ENCODE measurements at regions not wholly inside any gene's neighbourhood (a gene's known extent, or its start where the extent isn't known, plus 50 kb on each side); places are given as distances from the start of the nearest gene placed in this dataset.

DNA sequence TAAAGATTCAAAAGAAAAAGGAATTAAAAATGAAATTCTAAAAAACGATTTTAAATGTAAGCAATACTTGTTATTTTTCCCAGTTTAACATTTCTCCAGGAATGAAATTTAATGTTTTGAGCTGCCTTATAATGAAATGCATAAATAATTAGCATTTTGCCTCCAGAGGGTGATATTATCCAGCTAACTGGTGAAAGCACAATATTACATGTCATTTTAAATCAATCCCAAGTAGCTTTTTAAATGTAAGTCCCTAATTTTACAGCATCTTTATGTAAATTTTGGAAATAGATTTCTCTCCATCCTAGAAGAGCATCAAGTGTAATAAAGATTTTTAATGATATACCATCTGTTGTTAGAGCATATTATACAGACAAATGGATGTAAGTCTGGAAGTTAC lies 139.1 kb upstream of the P2RY1 start:
- no peaks in the 10 kb centered on the region for H3K4me1 ChIP-seq (ENCODE audit: insufficient read depth, low read length)
- DNase-seq (ENCODE audit: insufficient read length, low spot score, missing footprints): no peak
- no peak overlapping the region for H3K27ac ChIP-seq (ENCODE audit: low read depth, low read length)
- no peaks in the 10 kb centered on the region for H3K27me3 ChIP-seq (ENCODE audit: insufficient read depth, low read length)
- no peaks in the 10 kb centered on the region for H3K9me3 ChIP-seq (ENCODE audit: low read depth, low read length)
- no peaks in the 10 kb centered on the region for H4K20me1 ChIP-seq (ENCODE audit: insufficient read depth, low read length)
- no peak overlapping the region for H3K4me3 ChIP-seq (ENCODE audit: insufficient read depth, low read length)
- no peaks in the 10 kb centered on the region for H3K79me2 ChIP-seq (ENCODE audit: insufficient read depth, low read length)
- no peak overlapping the region for H3K4me2 ChIP-seq (ENCODE audit: insufficient read depth, low read length)
- no peaks in the 10 kb centered on the region for H3K36me3 ChIP-seq (ENCODE audit: insufficient read depth, low read length)
- TF ChIP-seq, protein P1, sequence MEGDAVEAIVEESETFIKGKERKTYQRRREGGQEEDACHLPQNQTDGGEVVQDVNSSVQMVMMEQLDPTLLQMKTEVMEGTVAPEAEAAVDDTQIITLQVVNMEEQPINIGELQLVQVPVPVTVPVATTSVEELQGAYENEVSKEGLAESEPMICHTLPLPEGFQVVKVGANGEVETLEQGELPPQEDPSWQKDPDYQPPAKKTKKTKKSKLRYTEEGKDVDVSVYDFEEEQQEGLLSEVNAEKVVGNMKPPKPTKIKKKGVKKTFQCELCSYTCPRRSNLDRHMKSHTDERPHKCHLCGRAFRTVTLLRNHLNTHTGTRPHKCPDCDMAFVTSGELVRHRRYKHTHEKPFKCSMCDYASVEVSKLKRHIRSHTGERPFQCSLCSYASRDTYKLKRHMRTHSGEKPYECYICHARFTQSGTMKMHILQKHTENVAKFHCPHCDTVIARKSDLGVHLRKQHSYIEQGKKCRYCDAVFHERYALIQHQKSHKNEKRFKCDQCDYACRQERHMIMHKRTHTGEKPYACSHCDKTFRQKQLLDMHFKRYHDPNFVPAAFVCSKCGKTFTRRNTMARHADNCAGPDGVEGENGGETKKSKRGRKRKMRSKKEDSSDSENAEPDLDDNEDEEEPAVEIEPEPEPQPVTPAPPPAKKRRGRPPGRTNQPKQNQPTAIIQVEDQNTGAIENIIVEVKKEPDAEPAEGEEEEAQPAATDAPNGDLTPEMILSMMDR (IDR thresholded peaks at IDR 0.05; ENCODE audit: extremely low read depth, low read depth, low read length): no peak
- H2AFZ ChIP-seq (ENCODE audit: low read length): no peak overlapping the region

DNA sequence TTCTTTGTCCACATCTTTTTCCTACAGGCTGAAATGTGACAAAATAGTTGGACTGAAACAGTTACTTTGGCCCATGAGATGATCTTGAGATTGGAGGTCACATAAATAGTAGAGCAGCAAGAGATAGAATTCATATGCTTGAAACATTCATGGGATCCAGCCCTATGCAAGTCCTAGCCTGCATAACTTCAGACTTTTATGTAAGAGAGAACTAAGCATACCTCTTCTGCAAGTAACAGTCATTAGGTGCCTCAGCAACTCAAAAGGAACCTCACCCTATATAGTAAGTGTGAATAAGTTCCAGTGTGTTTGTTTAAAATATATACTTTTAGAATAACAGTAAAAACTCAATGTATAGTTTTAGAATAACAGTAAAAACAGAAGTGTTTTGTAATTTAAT lies 138.0 kb upstream of the P2RY1 start:
- H3K9me3 ChIP-seq (ENCODE audit: low read depth, low read length): no peaks in the 10 kb centered on the region
- H3K79me2 ChIP-seq (ENCODE audit: insufficient read depth, low read length): no peaks in the 10 kb centered on the region
- H3K36me3 ChIP-seq (ENCODE audit: insufficient read depth, low read length): no peaks in the 10 kb centered on the region
- H3K4me3 ChIP-seq (ENCODE audit: insufficient read depth, low read length): no peak overlapping the region
- no peaks in the 10 kb centered on the region for H3K4me1 ChIP-seq (ENCODE audit: insufficient read depth, low read length)
- no peaks in the 10 kb centered on the region for H3K27me3 ChIP-seq (ENCODE audit: insufficient read depth, low read length)
- no peak overlapping the region for H3K4me2 ChIP-seq (ENCODE audit: insufficient read depth, low read length)
- TF ChIP-seq, protein P1 (IDR thresholded peaks at IDR 0.05; ENCODE audit: extremely low read depth, low read depth, low read length): no peak
- DNase-seq (ENCODE audit: insufficient read length, low spot score, missing footprints): no peak
- H3K27ac ChIP-seq (ENCODE audit: low read depth, low read length): no peak overlapping the region
- no peaks in the 10 kb centered on the region for H4K20me1 ChIP-seq (ENCODE audit: insufficient read depth, low read length)
- no peak overlapping the region for H2AFZ ChIP-seq (ENCODE audit: low read length)

DNA sequence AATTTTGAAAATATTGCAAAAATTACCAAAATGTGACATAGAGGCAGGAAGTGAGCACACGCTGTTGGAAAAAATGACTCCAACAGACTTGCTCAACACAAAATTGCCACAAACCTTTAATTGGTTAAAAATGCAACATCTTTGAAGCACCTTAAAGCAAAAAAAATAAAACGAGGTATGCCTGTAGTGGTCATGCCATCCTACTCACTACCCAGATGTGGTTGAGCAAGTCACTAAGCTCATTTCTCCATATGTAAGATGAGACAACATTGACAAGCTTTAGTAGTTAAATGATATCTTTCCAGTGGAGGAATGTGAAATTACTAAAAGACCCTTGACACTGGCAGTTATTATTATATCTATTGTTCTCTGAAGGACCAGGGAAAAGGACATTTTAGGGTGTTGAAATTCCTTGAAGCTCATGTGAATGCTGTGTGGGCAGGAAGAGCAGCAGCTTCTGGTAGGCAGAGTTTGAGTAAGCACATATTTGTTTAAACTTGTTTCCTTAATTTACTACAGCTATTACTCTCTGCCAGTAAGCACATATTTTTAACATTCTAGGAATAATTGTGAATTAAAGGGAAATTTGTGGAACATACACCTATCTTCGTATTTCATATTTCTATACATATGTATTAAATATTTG lies 131.6 kb upstream of the P2RY1 start:
- TF ChIP-seq, protein P1 (IDR thresholded peaks at IDR 0.05; ENCODE audit: extremely low read depth, low read depth, low read length): no peak

DNA sequence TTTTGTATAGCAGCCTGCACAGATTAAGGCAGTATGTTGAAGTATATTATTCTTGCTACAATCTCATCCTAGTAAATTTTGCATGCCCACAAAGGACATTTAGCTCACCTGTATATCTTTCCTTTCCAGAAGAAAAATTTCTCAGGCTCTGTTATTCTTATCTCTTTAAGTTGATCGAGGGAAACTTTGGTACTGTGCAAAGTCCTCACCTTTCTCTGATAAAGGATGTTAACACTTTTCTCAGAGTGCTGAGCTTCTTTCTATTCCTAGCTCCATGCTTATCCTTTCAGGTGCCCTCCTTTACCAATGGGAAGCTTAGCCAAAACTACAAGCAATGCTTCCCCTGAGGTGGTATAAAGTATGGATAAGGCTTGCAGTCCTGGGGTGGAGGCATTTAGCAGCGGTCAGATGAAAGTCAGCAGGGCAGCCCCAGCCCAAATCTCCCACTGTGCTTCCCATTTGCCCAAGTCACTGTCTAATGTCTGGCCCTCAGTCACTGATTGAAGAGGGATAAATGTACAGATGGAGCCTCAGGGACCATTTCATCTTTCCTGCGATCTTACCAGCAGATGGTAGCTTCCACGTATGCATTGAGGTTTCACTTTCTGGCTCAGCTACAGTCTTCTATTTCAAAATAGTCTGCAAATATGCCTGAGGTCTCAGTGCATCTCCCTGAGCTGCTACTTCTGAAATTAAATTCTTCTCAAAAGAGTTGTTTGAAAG lies 127.8 kb upstream of the P2RY1 start:
- peak overlapping the region; percentile 36 for H3K4me2 ChIP-seq (ENCODE audit: insufficient read depth, low read length)
- TF ChIP-seq, protein P1 (IDR thresholded peaks at IDR 0.05; ENCODE audit: extremely low read depth, low read depth, low read length): no peak
- no peaks in the 10 kb centered on the region for H3K27me3 ChIP-seq (ENCODE audit: insufficient read depth, low read length)
- no peaks in the 10 kb centered on the region for H3K36me3 ChIP-seq (ENCODE audit: insufficient read depth, low read length)
- DNase-seq (ENCODE audit: insufficient read length, low spot score, missing footprints): no peak
- H3K9me3 ChIP-seq (ENCODE audit: low read depth, low read length): no peaks in the 10 kb centered on the region
- H3K4me1 ChIP-seq (ENCODE audit: insufficient read depth, low read length): no peaks in the 10 kb centered on the region
- peak overlapping the region; percentile 47 for H2AFZ ChIP-seq (ENCODE audit: low read length)
- peak overlapping the region; percentile 51 for H3K4me3 ChIP-seq (ENCODE audit: insufficient read depth, low read length)
- H3K79me2 ChIP-seq (ENCODE audit: insufficient read depth, low read length): no peaks in the 10 kb centered on the region
- H4K20me1 ChIP-seq (ENCODE audit: insufficient read depth, low read length): no peaks in the 10 kb centered on the region
- no peak overlapping the region for H3K27ac ChIP-seq (ENCODE audit: low read depth, low read length)

More for the DNA sequence above, 131.6 kb upstream of the P2RY1 start:
- no peaks in the 10 kb centered on the region for H3K4me1 ChIP-seq (ENCODE audit: insufficient read depth, low read length)
- no peak overlapping the region for H3K27ac ChIP-seq (ENCODE audit: low read depth, low read length)
- H3K9me3 ChIP-seq (ENCODE audit: low read depth, low read length): no peaks in the 10 kb centered on the region
- H3K4me2 ChIP-seq (ENCODE audit: insufficient read depth, low read length): no peak overlapping the region
- H3K27me3 ChIP-seq (ENCODE audit: insufficient read depth, low read length): no peaks in the 10 kb centered on the region
- H4K20me1 ChIP-seq (ENCODE audit: insufficient read depth, low read length): no peaks in the 10 kb centered on the region
- DNase-seq (ENCODE audit: insufficient read length, low spot score, missing footprints): no peak
- H3K4me3 ChIP-seq (ENCODE audit: insufficient read depth, low read length): no peak overlapping the region
- no peaks in the 10 kb centered on the region for H3K79me2 ChIP-seq (ENCODE audit: insufficient read depth, low read length)
- H2AFZ ChIP-seq (ENCODE audit: low read length): no peak overlapping the region
- H3K36me3 ChIP-seq (ENCODE audit: insufficient read depth, low read length): no peaks in the 10 kb centered on the region

Data from osteoblast (primary cell).